NCI-H524 (cell line): ENCODE measurements at regions not wholly inside any gene's neighbourhood (a gene's known extent, or its start where the extent isn't known, plus 50 kb on each side); places are given as distances from the start of the nearest gene placed in this dataset.

ENCODE experiments used
- DNase-seq, 2 experiments: peaks; one replicate each; lab custom pipeline; 2025; lab: John Stamatoyannopoulos, UW

- no peak for DNase-seq
These were observed 509.9 kb upstream of the ID4 start for GRCh38 chr6:19327241-19327640.

- DNase-seq: no peak
These were observed 509.5 kb upstream of the ID4 start for GRCh38 chr6:19327661-19328060.

GRCh38 chr6:19329078-19329477 is 508.1 kb upstream of the ID4 start:
- DNase-seq: no peak

GRCh38 chr6:19331089-19331488 is 506.1 kb upstream of the ID4 start:
- DNase-seq: no peak

- DNase-seq: no peak
These were observed 504.2 kb upstream of the ID4 start for GRCh38 chr6:19332806-19333460.

GRCh38 chr6:19333936-19334335 is 503.2 kb upstream of the ID4 start:
- DNase-seq: no peak

- DNase-seq: no peak
These were observed 500.6 kb upstream of the ID4 start for GRCh38 chr6:19336579-19336978.

- DNase-seq: no peak
These were observed 500.1 kb upstream of the ID4 start for GRCh38 chr6:19337101-19337500.

GRCh38 chr6:19342616-19343015 is 494.6 kb upstream of the ID4 start:
- DNase-seq: no peak

GRCh38 chr6:19349429-19349828 is 487.7 kb upstream of the ID4 start:
- no peak for DNase-seq

- DNase-seq: no peak
These were observed 483.0 kb upstream of the ID4 start for GRCh38 chr6:19354181-19354580.

GRCh38 chr6:19356692-19357091 is 480.5 kb upstream of the ID4 start:
- no peak for DNase-seq

GRCh38 chr6:19362396-19362795 is 474.8 kb upstream of the ID4 start:
- DNase-seq: no peak

- DNase-seq: no peak
These were observed 468.7 kb upstream of the ID4 start for GRCh38 chr6:19368511-19368910.

GRCh38 chr6:19369785-19370184 is 467.4 kb upstream of the ID4 start:
- no peak for DNase-seq

- DNase-seq: no peak
These were observed 466.3 kb upstream of the ID4 start for GRCh38 chr6:19370831-19371230.

- DNase-seq: no peak
These were observed 461.6 kb upstream of the ID4 start for GRCh38 chr6:19375613-19376012.

GRCh38 chr6:19377722-19378121 is 459.4 kb upstream of the ID4 start:
- DNase-seq: no peak

GRCh38 chr6:19380293-19380692 is 456.9 kb upstream of the ID4 start:
- DNase-seq: no peak

- DNase-seq: no peak
These were observed 454.5 kb upstream of the ID4 start for GRCh38 chr6:19382676-19383075.

GRCh38 chr6:19391926-19392325 is 445.2 kb upstream of the ID4 start:
- no peak for DNase-seq

GRCh38 chr6:19394051-19394450 is 443.1 kb upstream of the ID4 start:
- no peak for DNase-seq

- DNase-seq: no peak
These were observed 442.5 kb upstream of the ID4 start for GRCh38 chr6:19394687-19395086.

GRCh38 chr6:19395316-19395715 is 441.9 kb upstream of the ID4 start:
- no peak for DNase-seq

- no peak for DNase-seq
These were observed 437.8 kb upstream of the ID4 start for GRCh38 chr6:19399406-19399805.
